CD4-positive, alpha-beta memory T cell (primary cell): ENCODE measurements at regions not wholly inside any gene's neighbourhood (a gene's known extent, or its start where the extent isn't known, plus 50 kb on each side); places are given as distances from the start of the nearest gene placed in this dataset.

Experiments
- CTCF ChIA-PET: fragments of 350-600 bp; sonication (Branson Sonifier 250); formaldehyde crosslinking; loops from one replicate; lab custom pipeline; 2021; ENCODE audit warnings: inconsistent platforms; ENCODE audit not compliant: partially characterized antibody; lab: Charles Lee
- POLR2A ChIA-PET: fragments of 350-600 bp; sonication (Branson Sonifier 250); formaldehyde crosslinking; loops from one replicate; lab custom pipeline; 2021; ENCODE audit not compliant: partially characterized antibody; lab: Charles Lee
- DNase-seq, 5 donors: peaks; one replicate each; pipeline versions ENCODE4 v3.0.0 to v3.0.0-alpha.2; 2020 to 2022; ENCODE audit warnings: mixed read lengths in 1 of 5
- H3K27ac ChIP-seq: one replicate; pipeline ENCODE4 v1.7.0; 2013; ENCODE audit warnings: low read depth, low read length
- H3K27me3 ChIP-seq: 2 replicates; pipeline ENCODE4 v1.7.0; 2013; ENCODE audit warnings: mild to moderate bottlenecking, low read length, moderate library complexity; ENCODE audit not compliant: insufficient read depth
- H3K36me3 ChIP-seq: 2 replicates; pipeline ENCODE4 v1.7.0; 2013; ENCODE audit warnings: mild to moderate bottlenecking, low read length, moderate library complexity; ENCODE audit not compliant: insufficient read depth
- H3K4me1 ChIP-seq: 2 replicates; pipeline ENCODE4 v1.7.0; 2013; ENCODE audit warnings: mild to moderate bottlenecking, low read length, moderate library complexity; ENCODE audit not compliant: insufficient read depth
- H3K4me3 ChIP-seq, 2 donors: one replicate each; pipeline ENCODE4 v1.7.0; 2013; ENCODE audit warnings: low read length in 2 of 2, mild to moderate bottlenecking in 1 of 2
- H3K9me3 ChIP-seq, 2 donors: one replicate each; pipeline ENCODE4 v1.7.0; 2013; ENCODE audit warnings: low read length in 2 of 2, control low read depth in 1 of 2; ENCODE audit not compliant: control insufficient read depth in 1 of 2
- H3K27ac Mint-ChIP-seq, 7 donors: one replicate each; pipeline ENCODE4 v1.8.0; 2020 to 2021; ENCODE audit warnings: mixed read lengths in 7 of 7, mild to moderate bottlenecking in 6 of 7, inconsistent platforms in 3 of 7, moderate library complexity in 3 of 7
- H3K27me3 Mint-ChIP-seq, 2 donors: one replicate each; pipeline ENCODE4 v1.8.0; 2020 to 2021; ENCODE audit warnings: mixed read lengths in 2 of 2
- H3K36me3 Mint-ChIP-seq, 2 donors: one replicate each; pipeline ENCODE4 v1.8.0; 2020 to 2021; ENCODE audit warnings: mixed read lengths in 2 of 2, inconsistent platforms in 1 of 2, mild to moderate bottlenecking in 1 of 2
- H3K4me1 Mint-ChIP-seq, 4 donors: one replicate each; pipeline ENCODE4 v1.8.0; 2020 to 2021; ENCODE audit warnings: mixed read lengths in 4 of 4, mild to moderate bottlenecking in 1 of 4
- H3K4me3 Mint-ChIP-seq, 8 donors: one replicate each; pipeline ENCODE4 v1.8.0; 2020 to 2021; ENCODE audit warnings: mixed read lengths in 8 of 8, mild to moderate bottlenecking in 7 of 8, moderate library complexity in 6 of 8, inconsistent platforms in 3 of 8
- H3K9me3 Mint-ChIP-seq, 8 donors: one replicate each; pipeline ENCODE4 v1.8.0; 2020 to 2021; ENCODE audit warnings: mixed read lengths in 8 of 8, mild to moderate bottlenecking in 5 of 8, inconsistent platforms in 3 of 8, moderate library complexity in 1 of 8
- intact Hi-C: fragments of 100-400 bp; cut with micrococcal nuclease; formaldehyde crosslinking; loops from one replicate; pipeline ENCODE4 v1.15.1; 2023

DNA sequence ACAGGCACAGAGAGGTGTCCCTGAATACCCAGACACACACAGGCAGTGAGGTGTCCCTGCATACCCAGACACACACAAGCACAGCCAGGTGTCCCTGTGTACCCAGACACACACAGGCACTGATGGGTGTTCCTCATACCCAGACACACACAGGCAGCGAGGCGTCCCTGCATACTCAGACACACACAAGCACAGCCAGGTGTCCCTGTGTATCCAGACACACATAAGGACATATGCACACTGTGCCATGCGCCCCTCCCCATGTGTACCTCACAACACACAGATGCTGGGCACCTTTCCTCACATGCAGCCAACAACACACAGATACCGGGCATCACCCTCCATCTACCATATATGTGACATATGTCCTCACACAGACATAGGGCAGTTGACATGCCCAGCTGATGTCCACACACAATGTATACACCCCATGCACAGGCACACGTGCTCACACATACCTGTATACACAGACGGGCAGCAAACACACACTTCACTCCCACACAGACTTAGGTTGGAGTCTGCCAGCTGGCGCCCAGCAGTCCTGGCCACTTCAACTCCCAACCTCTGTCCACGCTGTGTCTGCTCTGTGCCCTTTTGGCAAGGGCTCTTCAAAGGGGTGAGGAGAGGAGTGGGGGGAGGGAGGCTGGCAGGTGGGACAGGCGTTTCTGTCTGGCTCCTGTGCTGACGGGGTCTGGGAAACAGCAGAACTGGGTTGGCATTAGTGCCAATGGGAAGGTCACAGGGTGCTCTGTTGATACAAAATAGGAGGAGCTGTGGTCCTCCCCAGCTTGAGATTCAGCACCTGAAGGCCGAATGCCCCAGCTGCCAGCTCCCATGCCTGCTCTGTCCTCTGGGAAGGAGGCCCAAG, 69.4 kb upstream of the ALX4 start:
- Mint-ChIP-seq H3K4me1 (no peaks in the 10 kb centered on the region), H3K27ac (no peak overlapping the region), H3K4me3 (no peak overlapping the region), H3K9me3 (peaks cover 0 to 7% (median 1%) of the 10 kb centered on the region in 8 donors), H3K27me3 (peaks cover 14 to 24% of the 10 kb centered on the region in 2 donors), H3K36me3 (no peaks in the 10 kb centered on the region)
- Histone ChIP-seq H3K36me3 (no peaks in the 10 kb centered on the region), H3K27ac (no peak overlapping the region), H3K27me3 (no peaks in the 10 kb centered on the region), H3K9me3 (no peaks in the 10 kb centered on the region), H3K4me3 (no peak overlapping the region), H3K4me1 (no peaks in the 10 kb centered on the region)
- ChIA-PET CTCF (no interaction called here), POLR2A (no interaction called here)
- intact Hi-C loops: no loop called here
- DNase-seq: no peak

DNA sequence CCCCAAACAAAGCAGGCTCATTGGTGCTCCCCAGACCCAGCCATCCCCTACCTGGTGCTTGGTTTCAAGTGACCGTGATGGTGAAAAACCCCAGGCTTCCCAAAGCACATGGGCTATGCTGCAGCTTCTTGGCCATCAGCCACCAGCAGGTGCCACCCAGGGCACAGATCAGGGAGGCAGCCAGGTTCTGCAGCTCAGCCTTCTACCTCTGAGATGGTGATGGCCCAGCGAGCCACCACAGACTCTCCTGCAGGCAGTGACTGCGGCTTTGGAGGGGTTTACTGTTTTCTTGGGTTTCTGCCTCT, 70.0 kb upstream of the ALX4 start:
- CTCF ChIA-PET: no interaction called here
- intact Hi-C loops: no loop called here
- H3K27me3 ChIP-seq: no peaks in the 10 kb centered on the region
- peaks cover 0 to 7% (median 1%) of the 10 kb centered on the region in 8 donors for H3K9me3 Mint-ChIP-seq
- H3K36me3 ChIP-seq: no peaks in the 10 kb centered on the region
- no peak overlapping the region for H3K4me3 ChIP-seq
- H3K4me1 ChIP-seq: no peaks in the 10 kb centered on the region
- peaks cover 14 to 27% of the 10 kb centered on the region in 2 donors for H3K27me3 Mint-ChIP-seq
- DNase-seq: no peak
- no peaks in the 10 kb centered on the region for H3K36me3 Mint-ChIP-seq
- H3K9me3 ChIP-seq: no peaks in the 10 kb centered on the region
- no peaks in the 10 kb centered on the region for H3K4me1 Mint-ChIP-seq
- no peak overlapping the region for H3K27ac Mint-ChIP-seq
- H3K4me3 Mint-ChIP-seq: no peak overlapping the region
- H3K27ac ChIP-seq: no peak overlapping the region
- POLR2A ChIA-PET: no interaction called here

- H3K27me3 ChIP-seq: no peaks in the 10 kb centered on the region
- no peak overlapping the region for H3K27ac ChIP-seq
- intact Hi-C loops: no loop called here
- ChIA-PET POLR2A (no interaction called here), CTCF (no interaction called here)
- no peaks in the 10 kb centered on the region for H3K36me3 ChIP-seq
- H3K9me3 Mint-ChIP-seq: peaks cover 0 to 7% (median 1%) of the 10 kb centered on the region in 8 donors
- no peaks in the 10 kb centered on the region for H3K36me3 Mint-ChIP-seq
- peaks cover 18 to 28% of the 10 kb centered on the region in 2 donors for H3K27me3 Mint-ChIP-seq
- H3K4me1 ChIP-seq: no peaks in the 10 kb centered on the region
- no peak for DNase-seq
- no peak overlapping the region for H3K27ac Mint-ChIP-seq
- no peaks in the 10 kb centered on the region for H3K4me1 Mint-ChIP-seq
- H3K4me3 ChIP-seq: no peak overlapping the region
- no peaks in the 10 kb centered on the region for H3K9me3 ChIP-seq
- no peak overlapping the region for H3K4me3 Mint-ChIP-seq
Observed at GRCh38 chr11:44380820-44381219, 70.9 kb upstream of the ALX4 start.

GRCh38 chr11:44381261-44381660, 71.3 kb upstream of the ALX4 start:
- no peaks in the 10 kb centered on the region for H3K4me1 Mint-ChIP-seq
- peaks cover 0 to 7% (median 1%) of the 10 kb centered on the region in 8 donors for H3K9me3 Mint-ChIP-seq
- H3K36me3 Mint-ChIP-seq: no peaks in the 10 kb centered on the region
- Histone ChIP-seq H3K4me1 (no peaks in the 10 kb centered on the region), H3K9me3 (no peaks in the 10 kb centered on the region), H3K27me3 (no peaks in the 10 kb centered on the region), H3K36me3 (no peaks in the 10 kb centered on the region), H3K4me3 (no peak overlapping the region), H3K27ac (no peak overlapping the region)
- H3K27me3 Mint-ChIP-seq: peaks cover 18 to 33% of the 10 kb centered on the region in 2 donors
- intact Hi-C loops: no loop called here
- H3K27ac Mint-ChIP-seq: no peak overlapping the region
- no peak for DNase-seq
- ChIA-PET POLR2A (no interaction called here), CTCF (no interaction called here)
- no peak overlapping the region for H3K4me3 Mint-ChIP-seq

DNA sequence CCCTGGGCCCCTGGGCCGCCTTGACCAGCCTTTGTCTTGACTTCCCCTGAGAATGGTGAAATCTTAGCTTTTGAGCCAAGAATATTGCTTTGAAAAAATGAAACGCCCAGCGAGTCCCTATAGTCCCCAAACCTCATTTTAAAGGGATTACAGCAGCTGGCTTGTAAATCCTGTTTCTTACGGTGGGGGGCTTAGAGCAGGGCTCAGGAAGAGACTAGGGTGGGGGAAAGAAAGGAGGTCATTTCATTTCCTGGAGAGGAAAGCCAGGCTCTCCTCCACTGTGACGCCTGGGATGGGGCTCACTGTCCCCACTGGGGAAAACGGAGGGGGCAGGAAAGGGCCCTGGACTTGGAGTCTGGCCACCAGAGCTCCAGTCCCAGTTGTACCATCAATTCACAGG, 72.2 kb upstream of the ALX4 start:
- no peaks in the 10 kb centered on the region for H3K36me3 ChIP-seq
- no peak overlapping the region for H3K27ac ChIP-seq
- Mint-ChIP-seq H3K9me3 (peaks cover 0 to 7% (median 0%) of the 10 kb centered on the region in 8 donors), H3K4me3 (no peak overlapping the region), H3K36me3 (no peaks in the 10 kb centered on the region), H3K4me1 (no peaks in the 10 kb centered on the region), H3K27ac (no peak overlapping the region), H3K27me3 (peaks cover 18 to 36% of the 10 kb centered on the region in 2 donors)
- ChIA-PET POLR2A (no interaction called here), CTCF (no interaction called here)
- no peaks in the 10 kb centered on the region for H3K27me3 ChIP-seq
- H3K4me3 ChIP-seq: no peak overlapping the region
- no peaks in the 10 kb centered on the region for H3K9me3 ChIP-seq
- H3K4me1 ChIP-seq: no peaks in the 10 kb centered on the region
- intact Hi-C loops: no loop called here
- no peak for DNase-seq

DNA sequence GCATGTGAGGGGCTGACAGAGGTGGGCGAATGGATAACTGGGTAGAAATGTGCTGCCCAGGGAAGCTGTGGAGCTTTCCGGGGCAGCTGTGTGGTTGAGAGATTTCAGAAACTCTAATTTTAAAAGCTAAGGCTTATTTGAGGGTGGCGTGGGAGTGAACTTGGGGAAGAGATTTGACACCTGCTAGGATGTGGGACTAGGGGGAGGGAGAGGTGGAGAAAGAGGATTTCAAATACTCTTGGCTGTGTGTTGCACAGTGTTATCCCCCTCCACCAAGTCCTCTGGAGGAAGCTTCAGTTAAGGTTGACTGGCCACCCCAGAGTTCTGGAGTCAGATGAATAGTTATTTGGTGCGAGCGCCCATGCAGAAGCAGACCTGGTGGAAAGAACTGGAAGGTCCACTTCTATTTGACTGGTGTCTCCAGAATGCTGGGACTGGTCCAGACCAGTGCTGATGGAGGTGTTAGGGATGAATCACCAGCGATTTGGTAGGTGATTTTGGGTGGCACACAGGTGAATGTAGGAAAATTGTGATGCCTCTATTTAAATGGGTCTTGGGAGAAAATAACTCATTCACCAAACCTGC, 72.8 kb upstream of the ALX4 start:
- Histone ChIP-seq H3K4me1 (no peaks in the 10 kb centered on the region), H3K27me3 (no peaks in the 10 kb centered on the region), H3K36me3 (no peaks in the 10 kb centered on the region), H3K4me3 (no peak overlapping the region), H3K9me3 (no peaks in the 10 kb centered on the region), H3K27ac (no peak overlapping the region)
- H3K4me1 Mint-ChIP-seq: no peaks in the 10 kb centered on the region
- no peaks in the 10 kb centered on the region for H3K36me3 Mint-ChIP-seq
- H3K27ac Mint-ChIP-seq: no peak overlapping the region
- peaks cover 0 to 6% (median 0%) of the 10 kb centered on the region in 8 donors for H3K9me3 Mint-ChIP-seq
- H3K4me3 Mint-ChIP-seq: no peak overlapping the region
- no peak for DNase-seq
- ChIA-PET CTCF (no interaction called here), POLR2A (no interaction called here)
- intact Hi-C loops: no loop called here
- H3K27me3 Mint-ChIP-seq: peaks cover 22 to 40% of the 10 kb centered on the region in 2 donors

DNA sequence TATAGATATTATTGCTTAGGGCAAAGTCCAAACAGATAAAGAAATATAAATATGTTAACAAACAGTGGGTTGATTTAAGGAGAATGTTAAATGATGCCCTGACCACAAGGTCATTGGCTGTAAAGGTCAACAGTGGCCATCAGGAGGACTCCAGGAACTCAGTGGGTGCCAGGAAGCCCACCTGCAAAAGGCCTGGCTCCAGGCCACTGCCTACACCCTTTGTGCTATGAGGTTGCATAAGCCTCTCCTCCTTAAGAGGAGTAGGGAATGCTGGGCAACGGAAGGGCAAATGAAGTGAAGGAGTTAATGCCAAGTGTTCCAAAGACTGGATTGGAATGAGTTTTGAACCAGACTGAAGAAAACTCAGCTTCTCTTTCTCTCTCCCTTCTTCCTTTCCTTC, 73.3 kb upstream of the ALX4 start:
- no peaks in the 10 kb centered on the region for H3K36me3 ChIP-seq
- H3K9me3 Mint-ChIP-seq: peaks cover 0 to 1% (median 0%) of the 10 kb centered on the region in 8 donors
- no peaks in the 10 kb centered on the region for H3K27me3 ChIP-seq
- no peak for DNase-seq
- ChIA-PET POLR2A (no interaction called here), CTCF (no interaction called here)
- H3K4me3 ChIP-seq: no peak overlapping the region
- no peaks in the 10 kb centered on the region for H3K9me3 ChIP-seq
- H3K4me1 ChIP-seq: no peaks in the 10 kb centered on the region
- H3K4me1 Mint-ChIP-seq: no peaks in the 10 kb centered on the region
- no peaks in the 10 kb centered on the region for H3K36me3 Mint-ChIP-seq
- no peak overlapping the region for H3K27ac Mint-ChIP-seq
- no peak overlapping the region for H3K27ac ChIP-seq
- intact Hi-C loops: no loop called here
- peaks cover 26 to 38% of the 10 kb centered on the region in 2 donors for H3K27me3 Mint-ChIP-seq
- H3K4me3 Mint-ChIP-seq: no peak overlapping the region
